K562 (cell line): ENCODE measurements at regions not wholly inside any gene's neighbourhood (a gene's known extent, or its start where the extent isn't known, plus 50 kb on each side); places are given as distances from the start of the nearest gene placed in this dataset.

Experiments
- ATF3 ChIP-seq, 2 experiments: fragments of 450-650 bp in 1 of 2; sonication (generic) in 1 of 2; formaldehyde crosslinking in 1 of 2; IDR thresholded peaks in 1 of 2; conservative IDR thresholded peaks in 1 of 2; 2 replicates each; pipeline versions ENCODE4 v1.6.1 to v1.8.1; 2016 to 2023; ENCODE audit warnings: mild to moderate bottlenecking in 2 of 2, moderate library complexity in 2 of 2, inconsistent platforms in 1 of 2, missing genetic modification reagents in 1 of 2
- BCL6 ChIP-seq: fragments of 250-450 bp; sonication (Bioruptor Pico); IDR thresholded peaks from 2 replicates; pipeline ENCODE4 v1.4.0; 2020
- CREB3L1 ChIP-seq: fragments of 450-650 bp; IDR thresholded peaks from 2 replicates; pipeline ENCODE4 v1.6.1; 2014; ENCODE audit warnings: low read depth, mild to moderate bottlenecking, moderate library complexity, borderline replicate concordance
- CTCF ChIP-seq, 3 experiments: IDR thresholded peaks in 2 of 3; conservative IDR thresholded peaks in 1 of 3; 2 replicates each; pipeline ENCODE4 v1.5.1; 2011 to 2012; ENCODE audit warnings: low read length in 3 of 3, mild to moderate bottlenecking in 3 of 3, control low read depth in 2 of 3, improper control_type of control experiment in 1 of 3, inconsistent platforms in 1 of 3, low read depth in 1 of 3, mixed read lengths in 1 of 3, moderate library complexity in 1 of 3; ENCODE audit not compliant: insufficient read depth in 2 of 3
- EP300 ChIP-seq: IDR thresholded peaks from 2 replicates; pipeline ENCODE4 v1.6.1; 2012; ENCODE audit warnings: low read length, improper control_type of control experiment
- EP400 ChIP-seq: fragments of 450-650 bp; IDR thresholded peaks from 2 replicates; pipeline ENCODE4 v1.6.1; 2017; ENCODE audit warnings: antibody characterized with exemption, mild to moderate bottlenecking, moderate library complexity
- EZH2 ChIP-seq: IDR thresholded peaks from 2 replicates; pipeline ENCODE4 v1.6.1; 2012; ENCODE audit warnings: low read depth, mild to moderate bottlenecking, inconsistent platforms, low read length, borderline replicate concordance
- HNRNPLL ChIP-seq: fragments of 200-400 bp; formaldehyde crosslinking; IDR thresholded peaks from 2 replicates; pipeline ENCODE4 v1.6.1; 2017; ENCODE audit warnings: low read length, low read depth, mild to moderate bottlenecking; ENCODE audit not compliant: poor library complexity, severe bottlenecking
- JUN ChIP-seq, 2 experiments: sonication (generic) in 1 of 2; formaldehyde crosslinking in 1 of 2; IDR thresholded peaks; 2 replicates each; pipeline versions ENCODE4 v1.6.1 to v1.8.0; 2012 to 2022; ENCODE audit warnings: borderline replicate concordance in 2 of 2, mild to moderate bottlenecking in 2 of 2, improper control_type of control experiment in 1 of 2, low read depth in 1 of 2, low read length in 1 of 2, missing genetic modification reagents in 1 of 2
- KDM1A ChIP-seq, 2 experiments: fragments of 450-650 bp; IDR thresholded peaks; 2 replicates each; pipeline ENCODE4 v1.6.1; 2016; ENCODE audit warnings: mild to moderate bottlenecking in 2 of 2
- PBX2 ChIP-seq, 2 experiments: IDR thresholded peaks in 1 of 2; conservative IDR thresholded peaks in 1 of 2; 2 replicates each; pipeline ENCODE4 v1.6.1; 2016; ENCODE audit warnings: low read depth in 2 of 2, mild to moderate bottlenecking in 1 of 2, missing compliant biosample characterization in 1 of 2, missing genetic modification characterization in 1 of 2, moderate library complexity in 1 of 2
- POLR2A ChIP-seq: fragments of 450-650 bp; conservative IDR thresholded peaks from 2 replicates; pipeline ENCODE4 v1.6.1; 2016
- ZNF263 ChIP-seq: sonication (generic); formaldehyde crosslinking; IDR thresholded peaks from 2 replicates; pipeline ENCODE4 v1.8.0; 2022; ENCODE audit warnings: mild to moderate bottlenecking, missing genetic modification reagents, borderline replicate concordance
- TF ChIP-seq, protein P1 (sequence below): sonication (generic); formaldehyde crosslinking; IDR thresholded peaks from 2 replicates; pipeline ENCODE4 v1.9.0; 2022; ENCODE audit warnings: mild to moderate bottlenecking, missing genetic modification reagents

DNA sequence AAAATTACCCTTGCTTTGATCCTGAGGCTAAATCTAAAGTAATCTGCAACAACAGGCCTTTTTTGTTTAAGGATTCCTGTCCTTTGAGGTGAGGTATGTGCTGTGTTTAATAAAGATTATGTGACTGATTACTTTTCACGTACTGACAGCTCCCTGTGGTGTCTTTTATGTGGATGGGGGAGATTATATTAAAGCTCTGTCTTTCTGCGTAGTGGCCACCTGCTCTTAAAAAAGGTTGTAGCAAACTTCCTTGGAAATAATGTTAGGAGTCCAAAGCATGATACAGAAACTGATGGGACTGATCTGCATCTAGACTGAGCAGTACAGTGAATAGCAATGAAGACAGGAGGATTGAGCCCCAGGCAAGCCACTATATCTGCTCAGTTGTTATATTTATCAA is 453.0 kb upstream of the GOLIM4 start:
- no peak for TF ChIP-seq ZNF263 (CRISPR knock-in tag)
- no peak for TF ChIP-seq POLR2A
- TF ChIP-seq CTCF (IDR thresholded peaks at IDR 0.05 in 2 of 3, conservative IDR thresholded peaks at IDR 0.05 in 1 of 3; ENCODE audit: insufficient read depth in 2 of 3, low read depth in 1 of 3, low read length in 3 of 3): no peak
- no peak for TF ChIP-seq BCL6 (CRISPR knock-in tag)
- no peak for TF ChIP-seq HNRNPLL
- no peak for TF ChIP-seq ATF3 (IDR thresholded peaks at IDR 0.05)
- no peak for TF ChIP-seq ATF3 (CRISPR knock-in tag; conservative IDR thresholded peaks at IDR 0.05)
- no peak for TF ChIP-seq KDM1A (IDR thresholded peaks at IDR 0.05)
- no peak for TF ChIP-seq EZH2
- TF ChIP-seq PBX2 (CRISPR knock-in tag; IDR thresholded peaks at IDR 0.05; ENCODE audit: low read depth): no peak
- no peak for TF ChIP-seq PBX2 (tag; conservative IDR thresholded peaks at IDR 0.05; ENCODE audit: low read depth)
- TF ChIP-seq EP300: no peak
- TF ChIP-seq, protein P1, sequence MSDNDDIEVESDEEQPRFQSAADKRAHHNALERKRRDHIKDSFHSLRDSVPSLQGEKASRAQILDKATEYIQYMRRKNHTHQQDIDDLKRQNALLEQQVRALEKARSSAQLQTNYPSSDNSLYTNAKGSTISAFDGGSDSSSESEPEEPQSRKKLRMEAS (CRISPR knock-in tag): no peak
- no peak for TF ChIP-seq EP400
- TF ChIP-seq JUN (IDR thresholded peaks at IDR 0.05; ENCODE audit: borderline replicate concordance, low read depth, low read length): no peak
- TF ChIP-seq JUN (CRISPR knock-in tag; IDR thresholded peaks at IDR 0.05; ENCODE audit: borderline replicate concordance): no peak
- no peak for TF ChIP-seq CREB3L1
